ENCODE measurements at regions not wholly inside any gene's neighbourhood (a gene's known extent, or its start where the extent isn't known, plus 50 kb on each side); places are given as distances from the start of the nearest gene placed in this dataset.

DNA sequence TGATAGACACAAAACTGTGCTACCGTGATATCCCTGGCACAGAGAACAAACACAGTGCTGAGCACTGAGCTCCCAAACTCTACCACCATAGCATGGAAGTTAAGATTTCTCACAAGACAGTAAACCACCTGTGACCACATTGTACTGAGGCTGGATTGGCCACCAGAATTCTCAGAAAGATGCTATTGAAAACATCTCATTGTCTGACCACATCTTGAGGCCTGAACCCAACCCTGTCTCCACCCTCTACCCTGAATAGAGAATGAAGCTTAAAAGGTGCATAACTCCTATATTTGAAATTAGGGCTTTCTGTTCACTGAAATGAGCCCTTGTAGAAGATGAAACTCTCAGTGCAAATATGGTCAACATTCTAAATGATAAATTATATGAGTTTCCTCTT lies 281.3 kb upstream of the NPAP1 start:
- TF ChIP-seq FOXM1 (IDR thresholded peaks at IDR 0.05; ENCODE audit: low read depth, low read length) (no peak), YY1 (IDR thresholded peaks at IDR 0.05; ENCODE audit: low read depth, low read length) (no peak), ZNF274 (IDR thresholded peaks at IDR 0.05; ENCODE audit: insufficient read depth, insufficient read length) (no peak), ATF7 (IDR thresholded peaks at IDR 0.05; ENCODE audit: low read depth) (no peak), SMC3 (IDR thresholded peaks at IDR 0.05; ENCODE audit: borderline replicate concordance, low read length) (no peak), POLR2A (IDR thresholded peaks at IDR 0.05; ENCODE audit: low read depth, low read length) (no peak), CEBPB (IDR thresholded peaks at IDR 0.05; ENCODE audit: borderline replicate concordance in 1 of 2, low read depth in 2 of 2, low read length in 2 of 2) (no peak), RB1 (IDR thresholded peaks at IDR 0.05; ENCODE audit: borderline replicate concordance) (no peak), RAD21 (IDR thresholded peaks at IDR 0.05; ENCODE audit: insufficient read depth, low read depth, low read length) (no peak), ZBED1 (IDR thresholded peaks at IDR 0.05; ENCODE audit: borderline replicate concordance) (no peak)
- TF ChIP-seq, protein P1, sequence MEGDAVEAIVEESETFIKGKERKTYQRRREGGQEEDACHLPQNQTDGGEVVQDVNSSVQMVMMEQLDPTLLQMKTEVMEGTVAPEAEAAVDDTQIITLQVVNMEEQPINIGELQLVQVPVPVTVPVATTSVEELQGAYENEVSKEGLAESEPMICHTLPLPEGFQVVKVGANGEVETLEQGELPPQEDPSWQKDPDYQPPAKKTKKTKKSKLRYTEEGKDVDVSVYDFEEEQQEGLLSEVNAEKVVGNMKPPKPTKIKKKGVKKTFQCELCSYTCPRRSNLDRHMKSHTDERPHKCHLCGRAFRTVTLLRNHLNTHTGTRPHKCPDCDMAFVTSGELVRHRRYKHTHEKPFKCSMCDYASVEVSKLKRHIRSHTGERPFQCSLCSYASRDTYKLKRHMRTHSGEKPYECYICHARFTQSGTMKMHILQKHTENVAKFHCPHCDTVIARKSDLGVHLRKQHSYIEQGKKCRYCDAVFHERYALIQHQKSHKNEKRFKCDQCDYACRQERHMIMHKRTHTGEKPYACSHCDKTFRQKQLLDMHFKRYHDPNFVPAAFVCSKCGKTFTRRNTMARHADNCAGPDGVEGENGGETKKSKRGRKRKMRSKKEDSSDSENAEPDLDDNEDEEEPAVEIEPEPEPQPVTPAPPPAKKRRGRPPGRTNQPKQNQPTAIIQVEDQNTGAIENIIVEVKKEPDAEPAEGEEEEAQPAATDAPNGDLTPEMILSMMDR (IDR thresholded peaks at IDR 0.05 in 2 of 3, conservative IDR thresholded peaks at IDR 0.05 in 1 of 3; ENCODE audit: control insufficient read depth in 2 of 3, extremely low read depth in 1 of 3, insufficient read depth in 1 of 3, low read depth in 3 of 3, low read length in 3 of 3): no peak
- TF ChIP-seq, protein P2, sequence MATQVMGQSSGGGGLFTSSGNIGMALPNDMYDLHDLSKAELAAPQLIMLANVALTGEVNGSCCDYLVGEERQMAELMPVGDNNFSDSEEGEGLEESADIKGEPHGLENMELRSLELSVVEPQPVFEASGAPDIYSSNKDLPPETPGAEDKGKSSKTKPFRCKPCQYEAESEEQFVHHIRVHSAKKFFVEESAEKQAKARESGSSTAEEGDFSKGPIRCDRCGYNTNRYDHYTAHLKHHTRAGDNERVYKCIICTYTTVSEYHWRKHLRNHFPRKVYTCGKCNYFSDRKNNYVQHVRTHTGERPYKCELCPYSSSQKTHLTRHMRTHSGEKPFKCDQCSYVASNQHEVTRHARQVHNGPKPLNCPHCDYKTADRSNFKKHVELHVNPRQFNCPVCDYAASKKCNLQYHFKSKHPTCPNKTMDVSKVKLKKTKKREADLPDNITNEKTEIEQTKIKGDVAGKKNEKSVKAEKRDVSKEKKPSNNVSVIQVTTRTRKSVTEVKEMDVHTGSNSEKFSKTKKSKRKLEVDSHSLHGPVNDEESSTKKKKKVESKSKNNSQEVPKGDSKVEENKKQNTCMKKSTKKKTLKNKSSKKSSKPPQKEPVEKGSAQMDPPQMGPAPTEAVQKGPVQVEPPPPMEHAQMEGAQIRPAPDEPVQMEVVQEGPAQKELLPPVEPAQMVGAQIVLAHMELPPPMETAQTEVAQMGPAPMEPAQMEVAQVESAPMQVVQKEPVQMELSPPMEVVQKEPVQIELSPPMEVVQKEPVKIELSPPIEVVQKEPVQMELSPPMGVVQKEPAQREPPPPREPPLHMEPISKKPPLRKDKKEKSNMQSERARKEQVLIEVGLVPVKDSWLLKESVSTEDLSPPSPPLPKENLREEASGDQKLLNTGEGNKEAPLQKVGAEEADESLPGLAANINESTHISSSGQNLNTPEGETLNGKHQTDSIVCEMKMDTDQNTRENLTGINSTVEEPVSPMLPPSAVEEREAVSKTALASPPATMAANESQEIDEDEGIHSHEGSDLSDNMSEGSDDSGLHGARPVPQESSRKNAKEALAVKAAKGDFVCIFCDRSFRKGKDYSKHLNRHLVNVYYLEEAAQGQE (IDR thresholded peaks at IDR 0.05; ENCODE audit: low read depth, low read length): no peak
- TF ChIP-seq, protein P3, sequence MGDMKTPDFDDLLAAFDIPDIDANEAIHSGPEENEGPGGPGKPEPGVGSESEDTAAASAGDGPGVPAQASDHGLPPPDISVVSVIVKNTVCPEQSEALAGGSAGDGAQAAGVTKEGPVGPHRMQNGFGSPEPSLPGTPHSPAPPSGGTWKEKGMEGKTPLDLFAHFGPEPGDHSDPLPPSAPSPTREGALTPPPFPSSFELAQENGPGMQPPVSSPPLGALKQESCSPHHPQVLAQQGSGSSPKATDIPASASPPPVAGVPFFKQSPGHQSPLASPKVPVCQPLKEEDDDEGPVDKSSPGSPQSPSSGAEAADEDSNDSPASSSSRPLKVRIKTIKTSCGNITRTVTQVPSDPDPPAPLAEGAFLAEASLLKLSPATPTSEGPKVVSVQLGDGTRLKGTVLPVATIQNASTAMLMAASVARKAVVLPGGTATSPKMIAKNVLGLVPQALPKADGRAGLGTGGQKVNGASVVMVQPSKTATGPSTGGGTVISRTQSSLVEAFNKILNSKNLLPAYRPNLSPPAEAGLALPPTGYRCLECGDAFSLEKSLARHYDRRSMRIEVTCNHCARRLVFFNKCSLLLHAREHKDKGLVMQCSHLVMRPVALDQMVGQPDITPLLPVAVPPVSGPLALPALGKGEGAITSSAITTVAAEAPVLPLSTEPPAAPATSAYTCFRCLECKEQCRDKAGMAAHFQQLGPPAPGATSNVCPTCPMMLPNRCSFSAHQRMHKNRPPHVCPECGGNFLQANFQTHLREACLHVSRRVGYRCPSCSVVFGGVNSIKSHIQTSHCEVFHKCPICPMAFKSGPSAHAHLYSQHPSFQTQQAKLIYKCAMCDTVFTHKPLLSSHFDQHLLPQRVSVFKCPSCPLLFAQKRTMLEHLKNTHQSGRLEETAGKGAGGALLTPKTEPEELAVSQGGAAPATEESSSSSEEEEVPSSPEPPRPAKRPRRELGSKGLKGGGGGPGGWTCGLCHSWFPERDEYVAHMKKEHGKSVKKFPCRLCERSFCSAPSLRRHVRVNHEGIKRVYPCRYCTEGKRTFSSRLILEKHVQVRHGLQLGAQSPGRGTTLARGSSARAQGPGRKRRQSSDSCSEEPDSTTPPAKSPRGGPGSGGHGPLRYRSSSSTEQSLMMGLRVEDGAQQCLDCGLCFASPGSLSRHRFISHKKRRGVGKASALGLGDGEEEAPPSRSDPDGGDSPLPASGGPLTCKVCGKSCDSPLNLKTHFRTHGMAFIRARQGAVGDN (IDR thresholded peaks at IDR 0.05): no peak

All from GM12878 (cell line).